Ureter (tissue), 1 donor: ENCODE measurements at regions not wholly inside any gene's neighbourhood (a gene's known extent, or its start where the extent isn't known, plus 50 kb on each side); places are given as distances from the start of the nearest gene placed in this dataset.

ENCODE experiments used
- DNase-seq: peaks from one replicate; pipeline ENCODE4 v3.0.0-alpha.2; 2020; ENCODE audit warnings: low spot score
- donor health status: DM: yes; HTN: yes; CAD: no.

GRCh38 chr13:53144826-53145225 lies 116.2 kb downstream of the OLFM4 start:
- no peak for DNase-seq

- DNase-seq, result no peak
Measured at GRCh38 chr13:53150568-53150967, 122.0 kb downstream of the OLFM4 start.

- peak; percentile 45 for DNase-seq
Measured at GRCh38 chr13:53151336-53152056, 122.9 kb downstream of the OLFM4 start.

GRCh38 chr13:53152057-53152421 lies 123.4 kb downstream of the OLFM4 start:
- no peak for DNase-seq

GRCh38 chr13:53158201-53158600 lies 129.6 kb downstream of the OLFM4 start:
- no peak for DNase-seq

- DNase-seq, result no peak
Measured at GRCh38 chr13:53159431-53159830, 130.8 kb downstream of the OLFM4 start.

- DNase-seq, result no peak
Measured at GRCh38 chr13:53160211-53160610, 131.6 kb downstream of the OLFM4 start.

- DNase-seq, result no peak
Measured at GRCh38 chr13:53161251-53161650, 132.6 kb downstream of the OLFM4 start.

- no peak for DNase-seq
Measured at GRCh38 chr13:53165261-53165660, 136.6 kb downstream of the OLFM4 start.

- DNase-seq, result no peak
Measured at GRCh38 chr13:53167561-53167960, 138.9 kb downstream of the OLFM4 start.

- DNase-seq, result no peak
Measured at GRCh38 chr13:53170910-53171309, 142.3 kb downstream of the OLFM4 start.

- no peak for DNase-seq
Measured at GRCh38 chr13:53174545-53174944, 145.9 kb downstream of the OLFM4 start.

GRCh38 chr13:53180684-53181083 lies 152.1 kb downstream of the OLFM4 start:
- DNase-seq, result no peak

- DNase-seq, result no peak
Measured at GRCh38 chr13:53182724-53183123, 154.1 kb downstream of the OLFM4 start.

GRCh38 chr13:53188120-53188519 lies 159.5 kb downstream of the OLFM4 start:
- no peak for DNase-seq

GRCh38 chr13:53189162-53189561 lies 160.5 kb downstream of the OLFM4 start:
- no peak for DNase-seq

- DNase-seq, result no peak
Measured at GRCh38 chr13:53191091-53191490, 162.5 kb downstream of the OLFM4 start.

GRCh38 chr13:53197424-53197823 lies 168.8 kb downstream of the OLFM4 start:
- no peak for DNase-seq

- DNase-seq, result no peak
Measured at GRCh38 chr13:53198017-53198416, 169.4 kb downstream of the OLFM4 start.

- no peak for DNase-seq
Measured at GRCh38 chr13:53198736-53199135, 170.1 kb downstream of the OLFM4 start.

GRCh38 chr13:53200075-53200474 lies 171.5 kb downstream of the OLFM4 start:
- no peak for DNase-seq

GRCh38 chr13:53200498-53201453 lies 172.2 kb downstream of the OLFM4 start:
- peak; percentile 57 for DNase-seq
